ENCODE measurements at regions not wholly inside any gene's neighbourhood (a gene's known extent, or its start where the extent isn't known, plus 50 kb on each side); places are given as distances from the start of the nearest gene placed in this dataset.

- TF ChIP-seq POLR2AphosphoS5 (IDR thresholded peaks at IDR 0.05), result no peak
- TF ChIP-seq, protein P1, sequence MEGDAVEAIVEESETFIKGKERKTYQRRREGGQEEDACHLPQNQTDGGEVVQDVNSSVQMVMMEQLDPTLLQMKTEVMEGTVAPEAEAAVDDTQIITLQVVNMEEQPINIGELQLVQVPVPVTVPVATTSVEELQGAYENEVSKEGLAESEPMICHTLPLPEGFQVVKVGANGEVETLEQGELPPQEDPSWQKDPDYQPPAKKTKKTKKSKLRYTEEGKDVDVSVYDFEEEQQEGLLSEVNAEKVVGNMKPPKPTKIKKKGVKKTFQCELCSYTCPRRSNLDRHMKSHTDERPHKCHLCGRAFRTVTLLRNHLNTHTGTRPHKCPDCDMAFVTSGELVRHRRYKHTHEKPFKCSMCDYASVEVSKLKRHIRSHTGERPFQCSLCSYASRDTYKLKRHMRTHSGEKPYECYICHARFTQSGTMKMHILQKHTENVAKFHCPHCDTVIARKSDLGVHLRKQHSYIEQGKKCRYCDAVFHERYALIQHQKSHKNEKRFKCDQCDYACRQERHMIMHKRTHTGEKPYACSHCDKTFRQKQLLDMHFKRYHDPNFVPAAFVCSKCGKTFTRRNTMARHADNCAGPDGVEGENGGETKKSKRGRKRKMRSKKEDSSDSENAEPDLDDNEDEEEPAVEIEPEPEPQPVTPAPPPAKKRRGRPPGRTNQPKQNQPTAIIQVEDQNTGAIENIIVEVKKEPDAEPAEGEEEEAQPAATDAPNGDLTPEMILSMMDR (IDR thresholded peaks at IDR 0.05), result no peak
These were observed 188.4 kb downstream of the TBX18 start for GRCh38 chr6:84576029-84576428.
